OCI-LY3 (cell line): ENCODE measurements at regions not wholly inside any gene's neighbourhood (a gene's known extent, or its start where the extent isn't known, plus 50 kb on each side); places are given as distances from the start of the nearest gene placed in this dataset.
A peak's percentile ranks its signal among the peaks of the same experiment; 100 is the strongest.

Experiments used
- H2AFZ ChIP-seq: fragments of 200-600, 300-600 bp; shearing (Covaris generic); 2 replicates; pipeline ENCODE4 v1.6.0; 2014; ENCODE audit warnings: antibody characterized with exemption, low read depth, low read length
- H3K27ac ChIP-seq: fragments of 200-600, 300-600 bp; sonication (generic); 2 replicates; pipeline ENCODE4 v1.5.1; 2014; ENCODE audit warnings: mild to moderate bottlenecking, low read length, moderate library complexity, mixed read lengths
- H3K27me3 ChIP-seq: fragments of 200-600, 300-600 bp; sonication (generic); 2 replicates; pipeline ENCODE4 v1.6.1; 2014; ENCODE audit warnings: low read depth, low read length, mixed read lengths
- H3K36me3 ChIP-seq: fragments of 200-600, 300-600 bp; sonication (generic); replicated peaks from 2 replicates; pipeline ENCODE3; 2014; ENCODE audit warnings: low read depth, low read length, mixed read lengths
- H3K4me1 ChIP-seq: fragments of 300-600, 200-600 bp; sonication (generic); 2 replicates; pipeline ENCODE4 v1.6.1; 2014; ENCODE audit warnings: low read length, mixed read lengths
- H3K4me2 ChIP-seq: fragments of 200-600, 300-600 bp; sonication (generic); 2 replicates; pipeline ENCODE4 v1.6.1; 2014; ENCODE audit warnings: low read length, mixed read lengths
- H3K4me3 ChIP-seq: fragments of 300-600, 200-600 bp; sonication (generic); 2 replicates; pipeline ENCODE4 v1.5.1; 2014; ENCODE audit warnings: antibody characterized with exemption, mild to moderate bottlenecking, low read length, moderate library complexity
- H3K79me2 ChIP-seq: fragments of 300-600, 200-600 bp; shearing (Covaris generic); 2 replicates; pipeline ENCODE4 v1.6.1; 2014; ENCODE audit warnings: mild to moderate bottlenecking, low read length, mixed read lengths
- H3K9ac ChIP-seq: fragments of 300-600, 200-600 bp; shearing (Covaris generic); 2 replicates; pipeline ENCODE4 v1.6.0; 2014; ENCODE audit warnings: mild to moderate bottlenecking, low read length, moderate library complexity
- H3K9me3 ChIP-seq: fragments of 200-600, 300-600 bp; shearing (Covaris generic); 2 replicates; pipeline ENCODE4 v1.6.1; 2014; ENCODE audit warnings: low read length, mixed read lengths; ENCODE audit not compliant: insufficient read depth
- H4K20me1 ChIP-seq: fragments of 200-600, 300-600 bp; sonication (generic); 2 replicates; pipeline ENCODE4 v1.6.1; 2016; ENCODE audit warnings: low read length, mixed read lengths; ENCODE audit not compliant: insufficient read depth
- CTCF ChIP-seq: fragments of 200-600, 300-600 bp; sonication (generic); IDR thresholded peaks from 2 replicates; pipeline ENCODE4 v1.5.1; 2014; ENCODE audit warnings: antibody characterized with exemption, low read length, low read depth
- EZH2phosphoT487 ChIP-seq: fragments of 200-600 bp; shearing (Covaris generic); IDR thresholded peaks from 2 replicates; pipeline ENCODE4 v1.6.1; 2018; ENCODE audit warnings: antibody characterized with exemption, mixed run types, low read depth

GRCh38 chr2:7666596-7667259 is 749.5 kb downstream of the RNF144A start:
- no peak for TF ChIP-seq CTCF
- TF ChIP-seq EZH2phosphoT487, result no peak
- no peaks in the 10 kb centered on the region for H3K79me2 ChIP-seq
- no peaks in the 10 kb centered on the region for H3K36me3 ChIP-seq
- no peak overlapping the region; the same call in 1 of the 2 replicates for H3K9ac ChIP-seq
- H3K4me2 ChIP-seq, result peak overlapping the region; percentile 76
- no peak overlapping the region; the same call in 1 of the 2 replicates for H3K4me3 ChIP-seq
- H3K4me1 ChIP-seq, result peaks cover 30% of the 10 kb centered on the region
- no peaks in the 10 kb centered on the region for H3K27me3 ChIP-seq
- no peak overlapping the region for H2AFZ ChIP-seq
- no peaks in the 10 kb centered on the region for H4K20me1 ChIP-seq
- H3K27ac ChIP-seq, result peak overlapping the region; percentile 52; the same call in 1 of the 2 replicates
- no peaks in the 10 kb centered on the region for H3K9me3 ChIP-seq

GRCh38 chr2:7667260-7667757 is 750.1 kb downstream of the RNF144A start:
- Histone ChIP-seq H3K9ac (no peak overlapping the region), H3K9me3 (no peaks in the 10 kb centered on the region), H3K4me2 (no peak overlapping the region), H4K20me1 (no peaks in the 10 kb centered on the region), H3K4me3 (no peak overlapping the region), H3K27ac (no peak overlapping the region), H3K4me1 (peaks cover 30% of the 10 kb centered on the region), H3K27me3 (no peaks in the 10 kb centered on the region), H3K36me3 (no peaks in the 10 kb centered on the region), H2AFZ (no peak overlapping the region), H3K79me2 (no peaks in the 10 kb centered on the region)
- TF ChIP-seq EZH2phosphoT487, result no peak
- TF ChIP-seq CTCF, result no peak

GRCh38 chr2:7670905-7671641 is 753.9 kb downstream of the RNF144A start:
- no peaks in the 10 kb centered on the region for H3K79me2 ChIP-seq
- H3K27me3 ChIP-seq, result no peaks in the 10 kb centered on the region
- peaks cover 17% of the 10 kb centered on the region for H3K4me1 ChIP-seq
- H4K20me1 ChIP-seq, result no peaks in the 10 kb centered on the region
- no peak overlapping the region for H3K27ac ChIP-seq
- no peaks in the 10 kb centered on the region for H3K9me3 ChIP-seq
- no peak overlapping the region for H2AFZ ChIP-seq
- H3K4me3 ChIP-seq, result no peak overlapping the region
- no peak for TF ChIP-seq EZH2phosphoT487
- TF ChIP-seq CTCF, result no peak
- H3K36me3 ChIP-seq, result no peaks in the 10 kb centered on the region
- H3K9ac ChIP-seq, result no peak overlapping the region
- no peak overlapping the region for H3K4me2 ChIP-seq

DNA sequence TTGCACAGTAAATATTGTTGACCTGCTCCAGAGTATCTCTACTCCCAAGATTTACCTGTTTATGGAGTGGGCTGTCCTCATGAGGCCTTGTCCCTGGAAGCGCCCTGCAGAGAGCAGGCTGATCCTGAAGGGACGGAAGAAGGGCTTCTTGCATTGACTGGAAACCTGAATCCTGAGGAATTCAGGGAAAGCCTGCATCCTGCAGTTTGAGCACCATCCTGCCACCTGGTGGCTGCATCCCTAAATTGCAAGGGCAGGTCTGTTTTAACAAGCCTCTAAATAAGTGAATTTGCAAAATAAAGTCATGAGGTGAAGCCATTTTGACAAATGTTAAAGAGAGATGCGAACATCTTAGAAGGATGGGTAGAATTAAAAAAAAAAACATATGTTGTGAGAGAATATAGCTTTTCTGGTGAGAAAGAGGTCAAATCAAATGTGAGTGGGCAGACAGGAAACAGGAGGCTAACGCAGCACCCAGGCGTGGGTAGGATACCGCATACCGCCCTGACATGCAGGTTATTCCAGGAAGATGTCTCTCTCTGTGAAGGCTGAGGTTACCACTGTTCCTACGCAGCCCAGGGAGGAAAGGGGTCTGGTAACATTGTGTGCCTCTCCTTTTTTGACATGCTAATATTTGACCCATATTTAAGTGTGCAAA is 754.9 kb downstream of the RNF144A start:
- Histone ChIP-seq H3K4me1 (peaks cover 6% of the 10 kb centered on the region), H2AFZ (no peak overlapping the region), H3K9me3 (no peaks in the 10 kb centered on the region), H4K20me1 (no peaks in the 10 kb centered on the region), H3K36me3 (no peaks in the 10 kb centered on the region), H3K79me2 (no peaks in the 10 kb centered on the region), H3K9ac (no peak overlapping the region), H3K4me3 (no peak overlapping the region), H3K4me2 (no peak overlapping the region), H3K27ac (no peak overlapping the region), H3K27me3 (no peaks in the 10 kb centered on the region)
- TF ChIP-seq CTCF (peak; percentile 91), EZH2phosphoT487 (no peak)
